H9 (cell line): ENCODE measurements at regions not wholly inside any gene's neighbourhood (a gene's known extent, or its start where the extent isn't known, plus 50 kb on each side); places are given as distances from the start of the nearest gene placed in this dataset.

Experiments used
- DNase-seq: peaks from one replicate; pipeline ENCODE4 v3.0.0-alpha.2; 2017
- H2AFZ ChIP-seq: one replicate; pipeline ENCODE4 v1.6.1; 2013; ENCODE audit warnings: mild to moderate bottlenecking, low read length, control low read depth, moderate library complexity
- H2AK5ac ChIP-seq: 2 replicates; pipeline ENCODE4 v1.6.1; 2013; ENCODE audit warnings: low read length, control low read depth, mixed read lengths; ENCODE audit not compliant: insufficient read length
- H2BK120ac ChIP-seq: one replicate; pipeline ENCODE4 v1.6.1; 2013; ENCODE audit warnings: low read depth, mild to moderate bottlenecking, low read length, control low read depth, inconsistent platforms; ENCODE audit not compliant: poor library complexity, severe bottlenecking
- H2BK12ac ChIP-seq: 2 replicates; pipeline ENCODE4 v1.6.1; 2013; ENCODE audit warnings: low read length, control low read depth, mixed read lengths, low read depth; ENCODE audit not compliant: insufficient read length
- H2BK15ac ChIP-seq: 2 replicates; pipeline ENCODE4 v1.6.1; 2013; ENCODE audit warnings: low read depth, low read length, control low read depth
- H2BK20ac ChIP-seq: one replicate; pipeline ENCODE4 v1.6.1; 2013; ENCODE audit warnings: low read depth, mild to moderate bottlenecking, low read length, control low read depth, inconsistent platforms; ENCODE audit not compliant: poor library complexity, severe bottlenecking
- H2BK5ac ChIP-seq: 2 replicates; pipeline ENCODE4 v1.6.1; 2013; ENCODE audit warnings: low read length, control low read depth, mixed read lengths; ENCODE audit not compliant: insufficient read length
- H3K14ac ChIP-seq: 2 replicates; pipeline ENCODE4 v1.6.1; 2013; ENCODE audit warnings: low read length, control low read depth; ENCODE audit not compliant: insufficient read depth
- H3K18ac ChIP-seq: 2 replicates; pipeline ENCODE4 v1.6.1; 2013; ENCODE audit warnings: low read depth, mild to moderate bottlenecking, mixed read lengths, low read length, control low read depth; ENCODE audit not compliant: insufficient read length
- H3K23ac ChIP-seq: 2 replicates; pipeline ENCODE4 v1.6.1; 2013; ENCODE audit warnings: low read length, control low read depth, mixed read lengths, low read depth; ENCODE audit not compliant: insufficient read length
- H3K23me2 ChIP-seq: 2 replicates; pipeline ENCODE4 v1.6.1; 2013; ENCODE audit warnings: low read depth, mild to moderate bottlenecking, mixed read lengths, low read length, control low read depth; ENCODE audit not compliant: insufficient read length, poor library complexity, severe bottlenecking
- H3K27ac ChIP-seq: 2 replicates; pipeline ENCODE4 v1.5.1; 2013; ENCODE audit warnings: low read length, control low read depth, mixed read lengths, low read depth; ENCODE audit not compliant: insufficient read length
- H3K27me3 ChIP-seq: 2 replicates; pipeline ENCODE4 v1.6.1; 2013; ENCODE audit warnings: low read length, control low read depth, inconsistent platforms; ENCODE audit not compliant: insufficient read depth
- H3K4ac ChIP-seq: 2 replicates; pipeline ENCODE4 v1.6.1; 2013; ENCODE audit warnings: low read depth, mild to moderate bottlenecking, control low read depth, inconsistent platforms, low read length, moderate library complexity
- H3K4me1 ChIP-seq: 2 replicates; pipeline ENCODE4 v1.6.1; 2013; ENCODE audit warnings: low read length, control low read depth, inconsistent platforms; ENCODE audit not compliant: insufficient read depth
- H3K4me2 ChIP-seq: 2 replicates; pipeline ENCODE4 v1.6.1; 2013; ENCODE audit warnings: low read length, control low read depth, mixed read lengths; ENCODE audit not compliant: insufficient read length, insufficient read depth
- H3K56ac ChIP-seq: 2 replicates; pipeline ENCODE4 v1.6.1; 2013; ENCODE audit warnings: low read depth, mild to moderate bottlenecking, mixed read lengths, low read length, control low read depth; ENCODE audit not compliant: insufficient read length
- H3K79me1 ChIP-seq: 2 replicates; pipeline ENCODE4 v1.6.1; 2013; ENCODE audit warnings: low read depth, mild to moderate bottlenecking, moderate library complexity, low read length, control low read depth, inconsistent platforms; ENCODE audit not compliant: insufficient read depth, poor library complexity, severe bottlenecking
- H3K79me2 ChIP-seq: 2 replicates; pipeline ENCODE4 v1.6.1; 2013; ENCODE audit warnings: low read length, control low read depth, inconsistent platforms; ENCODE audit not compliant: insufficient read depth
- H3K9ac ChIP-seq: 2 replicates; pipeline ENCODE4 v1.6.1; 2013; ENCODE audit warnings: low read length, control low read depth, mixed read lengths; ENCODE audit not compliant: insufficient read length; ENCODE audit errors: extremely low read depth
- H3K9me3 ChIP-seq: one replicate; pipeline ENCODE4 v1.6.1; 2013; ENCODE audit warnings: low read depth, low read length, inconsistent platforms; ENCODE audit not compliant: control insufficient read depth
- H3T11ph ChIP-seq: one replicate; pipeline ENCODE4 v1.6.1; 2013; ENCODE audit warnings: mild to moderate bottlenecking, low read length, control low read depth, inconsistent platforms
- H4K20me1 ChIP-seq: one replicate; pipeline ENCODE4 v1.6.1; 2013; ENCODE audit not compliant: control insufficient read depth, insufficient read length, insufficient read depth
- H4K5ac ChIP-seq: 2 replicates; pipeline ENCODE4 v1.6.1; 2013; ENCODE audit warnings: low read depth, mild to moderate bottlenecking, mixed read lengths, low read length, control low read depth; ENCODE audit not compliant: insufficient read length
- H4K8ac ChIP-seq: replicated peaks from 2 replicates; pipeline ENCODE4 v1.6.1; 2013; ENCODE audit warnings: low read length, control low read depth, mixed read lengths, low read depth; ENCODE audit not compliant: insufficient read length
- H4K91ac ChIP-seq: 2 replicates; pipeline ENCODE4 v1.6.1; 2013; ENCODE audit warnings: low read depth, mild to moderate bottlenecking, moderate library complexity, mixed read lengths, low read length, control low read depth; ENCODE audit not compliant: insufficient read length
- H3K27ac Mint-ChIP-seq, 3 experiments: 2 replicates in 2 of 3; 3 replicates in 1 of 3; pipeline ENCODE4 v1.8.0; 2020 to 2021; ENCODE audit warnings: mixed read lengths in 3 of 3, mild to moderate bottlenecking in 1 of 3, moderate library complexity in 1 of 3
- H3K27me3 Mint-ChIP-seq: 2 replicates; pipeline ENCODE4 v1.8.0; 2021; ENCODE audit warnings: low read depth, mild to moderate bottlenecking, moderate library complexity, mixed read lengths
- H3K36me3 Mint-ChIP-seq, 3 experiments: 2 replicates in 2 of 3; 3 replicates in 1 of 3; pipeline ENCODE4 v1.8.0; 2020 to 2021; ENCODE audit warnings: low read depth in 3 of 3, mixed read lengths in 3 of 3; ENCODE audit not compliant: insufficient read depth in 1 of 3
- H3K4me1 Mint-ChIP-seq, 2 experiments: 2 replicates each; pipeline ENCODE4 v1.8.0; 2020; ENCODE audit warnings: mixed read lengths in 2 of 2
- H3K4me3 Mint-ChIP-seq, 2 experiments: 2 replicates in 1 of 2; 3 replicates in 1 of 2; pipeline ENCODE4 v1.8.0; 2020 to 2021; ENCODE audit warnings: mild to moderate bottlenecking in 2 of 2, mixed read lengths in 2 of 2, moderate library complexity in 1 of 2
- H3K9me3 Mint-ChIP-seq, 2 experiments: 2 replicates in 1 of 2; 3 replicates in 1 of 2; pipeline ENCODE4 v1.8.0; 2020; ENCODE audit warnings: mild to moderate bottlenecking in 2 of 2, mixed read lengths in 2 of 2, moderate library complexity in 1 of 2
- WGBS: extraction: QIAGEN DNeasy Blood & Tissue Kit; methylation state at CpG from one replicate; pipeline ENCODE4 v1.1.7; 2013; ENCODE audit warnings: missing lambda C conversion rate, low lambda C conversion rate, mixed read lengths; ENCODE audit not compliant: insufficient read length; ENCODE audit errors: extremely low coverage; 5-methylcytosine and 5-hydroxymethylcytosine counted together
- TF ChIP-seq, protein P1 (sequence below): fragments of 200-600 bp; sonication (generic); conservative IDR thresholded peaks from 3 replicates; pipeline ENCODE4 v1.8.0; 2021; ENCODE audit warnings: antibody characterized with exemption, mild to moderate bottlenecking

DNA sequence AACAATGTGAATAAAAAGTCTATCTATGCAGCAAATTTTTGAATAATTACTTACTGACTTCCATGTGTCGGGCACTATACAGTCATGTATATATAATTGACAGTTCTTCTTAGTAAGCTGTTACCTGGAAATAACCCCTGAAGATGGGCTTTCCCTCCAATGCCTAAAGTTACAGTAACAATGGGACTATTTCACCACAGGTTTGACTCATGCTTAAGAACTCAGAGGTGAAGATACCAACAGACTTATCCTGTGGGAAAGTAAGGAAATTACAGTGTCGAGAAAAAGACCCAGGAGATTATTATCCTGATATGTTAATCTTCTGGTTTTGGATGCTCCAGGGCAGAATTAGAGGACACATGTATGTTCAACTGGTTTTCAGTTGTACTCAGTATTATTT lies 601.5 kb upstream of the SOX9 start:
- Histone ChIP-seq H3K23me2 (no peaks in the 10 kb centered on the region), H4K5ac (no peak overlapping the region), H3K4me1 (no peaks in the 10 kb centered on the region), H3K23ac (no peak overlapping the region), H2BK5ac (no peak overlapping the region), H3K27me3 (no peaks in the 10 kb centered on the region), H3K9ac (no peak overlapping the region), H2AFZ (no peak overlapping the region), H3K18ac (no peak overlapping the region), H3K4ac (no peak overlapping the region), H3K14ac (no peak overlapping the region), H3K9me3 (no peaks in the 10 kb centered on the region), H2BK120ac (no peak overlapping the region), H4K20me1 (no peaks in the 10 kb centered on the region), H4K8ac (no peak overlapping the region), H4K91ac (no peak overlapping the region), H3K56ac (no peak overlapping the region), H2AK5ac (no peak overlapping the region), H3T11ph (no peak overlapping the region), H3K27ac (no peak overlapping the region), H2BK15ac (no peak overlapping the region), H2BK12ac (no peak overlapping the region), H3K79me2 (no peaks in the 10 kb centered on the region), H2BK20ac (no peak overlapping the region), H3K79me1 (no peaks in the 10 kb centered on the region), H3K4me2 (no peak overlapping the region)
- Mint-ChIP-seq H3K27me3 (no peaks in the 10 kb centered on the region), H3K4me3 (no peak overlapping the region), H3K9me3 (peaks cover 0 to 4% of the 10 kb centered on the region in 2 experiments; a peak in 2 of 5 replicates), H3K27ac (no peak overlapping the region), H3K4me1 (peaks cover 19 to 23% of the 10 kb centered on the region in 2 experiments), H3K36me3 (no peaks in the 10 kb centered on the region)
- no CpG with 5 or more reads among the region's 2 CpGs for WGBS
- TF ChIP-seq, protein P1, sequence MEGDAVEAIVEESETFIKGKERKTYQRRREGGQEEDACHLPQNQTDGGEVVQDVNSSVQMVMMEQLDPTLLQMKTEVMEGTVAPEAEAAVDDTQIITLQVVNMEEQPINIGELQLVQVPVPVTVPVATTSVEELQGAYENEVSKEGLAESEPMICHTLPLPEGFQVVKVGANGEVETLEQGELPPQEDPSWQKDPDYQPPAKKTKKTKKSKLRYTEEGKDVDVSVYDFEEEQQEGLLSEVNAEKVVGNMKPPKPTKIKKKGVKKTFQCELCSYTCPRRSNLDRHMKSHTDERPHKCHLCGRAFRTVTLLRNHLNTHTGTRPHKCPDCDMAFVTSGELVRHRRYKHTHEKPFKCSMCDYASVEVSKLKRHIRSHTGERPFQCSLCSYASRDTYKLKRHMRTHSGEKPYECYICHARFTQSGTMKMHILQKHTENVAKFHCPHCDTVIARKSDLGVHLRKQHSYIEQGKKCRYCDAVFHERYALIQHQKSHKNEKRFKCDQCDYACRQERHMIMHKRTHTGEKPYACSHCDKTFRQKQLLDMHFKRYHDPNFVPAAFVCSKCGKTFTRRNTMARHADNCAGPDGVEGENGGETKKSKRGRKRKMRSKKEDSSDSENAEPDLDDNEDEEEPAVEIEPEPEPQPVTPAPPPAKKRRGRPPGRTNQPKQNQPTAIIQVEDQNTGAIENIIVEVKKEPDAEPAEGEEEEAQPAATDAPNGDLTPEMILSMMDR = no peak
- no peak for DNase-seq
